GM12875 (cell line): ENCODE measurements at regions not wholly inside any gene's neighbourhood (a gene's known extent, or its start where the extent isn't known, plus 50 kb on each side); places are given as distances from the start of the nearest gene placed in this dataset.
"Not testable (repeated sequence)": the region's sequence is repeated elsewhere in the genome, so short reads cannot be mapped to it uniquely, and the experiment has no call there.

Experiments used
- H3K4me3 ChIP-seq: one replicate; pipeline ENCODE4 v1.5.1; 2011; ENCODE audit warnings: low read depth, low read length, control low read depth
- TF ChIP-seq, protein P1 (sequence below): IDR thresholded peaks from 2 replicates; pipeline ENCODE4 v1.5.1; 2011; ENCODE audit warnings: low read depth, mild to moderate bottlenecking, control low read depth, inconsistent platforms, low read length, moderate library complexity, borderline replicate concordance; ENCODE audit not compliant: insufficient read depth

DNA sequence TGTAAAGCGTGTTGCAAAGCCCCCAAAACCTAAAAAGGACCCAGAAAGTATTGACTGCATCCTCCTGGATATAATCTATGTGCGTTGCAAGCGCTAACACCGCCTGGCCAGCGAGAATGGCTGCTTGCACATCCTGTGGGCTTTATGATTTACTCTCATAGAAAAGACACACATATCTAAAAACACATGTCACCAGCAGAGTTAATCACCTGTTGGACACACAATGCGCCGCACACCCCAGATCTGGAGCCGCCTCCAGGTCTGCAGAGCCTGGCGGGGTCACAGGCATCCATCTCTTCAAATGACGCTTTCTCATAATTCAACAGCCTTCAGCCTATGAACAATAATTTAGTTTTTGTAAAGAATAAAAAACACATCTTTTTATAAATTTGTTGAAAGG, 186.5 kb downstream of the RTP5 start:
- H3K4me3 ChIP-seq, result no peak overlapping the region
- TF ChIP-seq, protein P1, sequence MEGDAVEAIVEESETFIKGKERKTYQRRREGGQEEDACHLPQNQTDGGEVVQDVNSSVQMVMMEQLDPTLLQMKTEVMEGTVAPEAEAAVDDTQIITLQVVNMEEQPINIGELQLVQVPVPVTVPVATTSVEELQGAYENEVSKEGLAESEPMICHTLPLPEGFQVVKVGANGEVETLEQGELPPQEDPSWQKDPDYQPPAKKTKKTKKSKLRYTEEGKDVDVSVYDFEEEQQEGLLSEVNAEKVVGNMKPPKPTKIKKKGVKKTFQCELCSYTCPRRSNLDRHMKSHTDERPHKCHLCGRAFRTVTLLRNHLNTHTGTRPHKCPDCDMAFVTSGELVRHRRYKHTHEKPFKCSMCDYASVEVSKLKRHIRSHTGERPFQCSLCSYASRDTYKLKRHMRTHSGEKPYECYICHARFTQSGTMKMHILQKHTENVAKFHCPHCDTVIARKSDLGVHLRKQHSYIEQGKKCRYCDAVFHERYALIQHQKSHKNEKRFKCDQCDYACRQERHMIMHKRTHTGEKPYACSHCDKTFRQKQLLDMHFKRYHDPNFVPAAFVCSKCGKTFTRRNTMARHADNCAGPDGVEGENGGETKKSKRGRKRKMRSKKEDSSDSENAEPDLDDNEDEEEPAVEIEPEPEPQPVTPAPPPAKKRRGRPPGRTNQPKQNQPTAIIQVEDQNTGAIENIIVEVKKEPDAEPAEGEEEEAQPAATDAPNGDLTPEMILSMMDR, result no peak

DNA sequence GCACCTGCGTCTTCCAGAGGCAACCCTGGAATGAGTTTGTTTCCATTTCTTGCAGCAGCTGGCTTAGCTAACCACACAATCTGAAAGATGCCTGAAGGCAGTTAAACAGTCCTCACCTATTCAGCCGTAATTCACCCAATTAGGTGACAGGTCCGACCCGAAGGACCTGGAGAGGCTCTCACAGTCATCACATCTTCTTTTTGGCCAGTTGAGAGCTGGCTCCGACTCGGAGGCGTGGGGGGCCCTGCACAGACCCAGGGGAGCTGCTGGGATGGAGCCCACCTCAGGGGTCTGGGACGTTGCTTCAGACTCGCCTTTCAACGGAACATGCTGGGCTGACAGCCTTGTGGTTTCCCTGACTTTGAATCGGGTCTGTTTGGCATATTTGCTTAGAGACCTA, 187.3 kb downstream of the RTP5 start:
- TF ChIP-seq, protein P1, result no peak

DNA sequence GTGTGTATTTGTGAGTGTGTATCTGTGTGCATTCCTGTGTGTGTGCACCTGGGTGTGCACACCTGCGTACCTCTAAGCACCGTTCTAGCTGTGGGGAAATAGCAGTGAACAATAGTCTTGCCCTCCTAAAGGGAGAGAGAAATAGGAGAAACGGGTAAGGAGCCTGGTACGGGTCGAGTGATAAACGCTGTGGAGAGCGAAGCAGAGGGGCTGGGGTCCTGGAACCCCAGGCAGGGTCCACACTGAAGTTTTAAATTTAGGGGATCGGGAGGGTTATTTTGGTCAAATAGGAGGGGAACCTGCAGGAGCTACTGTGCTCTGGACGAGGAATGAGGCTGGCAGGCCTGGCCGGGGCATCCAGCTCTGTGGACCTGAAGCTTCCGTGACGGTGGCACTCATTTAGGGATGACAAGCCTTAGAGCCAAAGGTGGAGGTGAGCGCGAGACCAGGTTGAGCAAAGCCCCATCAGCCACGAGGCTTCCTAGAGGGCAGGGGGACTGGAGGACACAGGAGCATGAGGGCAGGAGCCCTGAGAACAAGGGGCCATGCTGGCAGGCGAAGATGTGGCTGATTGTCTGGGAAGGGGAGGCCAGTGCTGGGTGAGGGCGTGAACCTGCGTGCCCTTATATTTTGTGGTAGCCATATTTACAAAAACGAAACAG, 188.0 kb downstream of the RTP5 start:
- H3K4me3 ChIP-seq, result no peak overlapping the region
- TF ChIP-seq, protein P1, result no peak

More for the DNA sequence above, 187.3 kb downstream of the RTP5 start:
- H3K4me3 ChIP-seq, result no peak overlapping the region

DNA sequence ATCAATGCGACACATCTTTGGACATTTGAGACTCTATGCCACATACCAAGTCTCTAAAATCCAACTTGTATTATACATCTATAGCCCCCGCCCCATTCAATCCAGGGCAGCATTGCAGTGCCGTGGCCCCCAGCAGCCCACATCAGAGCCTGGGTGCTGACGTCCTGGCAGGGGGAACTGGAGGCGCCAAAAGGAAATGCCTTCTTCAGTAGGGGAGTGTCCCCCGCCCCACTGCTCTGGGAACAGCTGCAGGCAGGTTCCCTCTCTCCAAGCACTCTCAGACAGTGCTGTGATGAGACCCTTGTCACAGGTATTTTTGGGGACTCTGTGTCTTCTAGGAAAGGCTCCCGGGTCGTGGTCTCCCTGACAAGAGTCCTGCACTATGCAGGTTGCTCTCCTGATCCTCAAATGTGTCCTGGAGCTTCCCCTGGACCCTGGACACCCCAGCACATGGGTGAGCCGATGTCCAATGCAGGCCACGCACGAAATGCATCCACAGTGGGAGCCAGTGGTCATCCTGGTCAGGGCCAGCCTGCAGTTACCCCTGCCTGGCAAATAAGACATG, 188.7 kb downstream of the RTP5 start:
- TF ChIP-seq, protein P1, result no peak
- H3K4me3 ChIP-seq, result no peak overlapping the region

DNA sequence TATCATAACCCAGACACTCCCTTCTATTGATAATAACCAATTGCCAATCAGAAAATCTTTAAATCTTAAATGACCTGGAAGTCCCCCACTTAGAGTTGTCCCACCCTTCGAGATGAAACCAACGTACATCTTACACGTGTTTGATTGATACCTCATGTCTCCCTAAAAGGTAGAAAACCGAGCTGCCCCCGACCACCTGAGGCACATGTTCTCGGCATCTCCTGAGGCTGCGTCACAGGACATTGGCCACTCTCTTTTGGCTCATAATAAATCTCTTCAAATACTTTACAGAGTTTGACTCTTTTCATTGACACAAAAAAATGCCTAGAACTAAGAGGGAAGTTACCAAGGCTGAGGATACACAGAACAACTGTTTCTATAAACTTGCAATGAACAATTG, 190.0 kb downstream of the RTP5 start:
- H3K4me3 ChIP-seq, result no peak overlapping the region
- TF ChIP-seq, protein P1, result no peak

DNA sequence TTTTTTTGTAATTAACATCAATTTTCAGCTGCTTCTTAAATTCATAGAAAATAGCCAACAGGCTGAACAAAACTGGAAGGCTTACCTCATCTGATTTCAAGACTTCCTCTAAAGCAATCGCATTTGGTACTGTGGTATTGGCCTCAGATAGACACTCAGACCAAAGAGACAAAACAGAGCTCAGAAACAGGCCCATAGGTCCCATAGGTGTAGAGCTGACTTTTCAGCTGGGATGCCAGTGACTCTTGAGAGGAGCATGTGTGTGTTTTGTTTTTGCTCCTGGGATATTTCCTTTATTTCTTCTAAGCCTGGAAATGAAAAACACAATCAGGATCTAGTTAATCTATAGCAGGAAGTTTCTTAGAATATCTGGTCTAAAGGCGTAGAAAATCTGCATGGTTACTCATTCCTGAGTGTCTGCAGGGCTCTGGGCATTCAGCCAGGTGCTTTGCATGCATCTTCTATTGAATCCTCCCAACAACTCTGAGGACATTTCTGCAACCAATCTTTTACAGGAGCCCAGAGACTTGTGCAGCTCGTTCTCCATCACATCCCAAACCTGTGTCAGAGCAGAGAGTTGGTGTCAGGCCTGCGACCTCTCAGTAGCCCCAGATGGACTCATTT, 190.8 kb downstream of the RTP5 start:
- TF ChIP-seq, protein P1, result no peak
- H3K4me3 ChIP-seq, result no peak overlapping the region

DNA sequence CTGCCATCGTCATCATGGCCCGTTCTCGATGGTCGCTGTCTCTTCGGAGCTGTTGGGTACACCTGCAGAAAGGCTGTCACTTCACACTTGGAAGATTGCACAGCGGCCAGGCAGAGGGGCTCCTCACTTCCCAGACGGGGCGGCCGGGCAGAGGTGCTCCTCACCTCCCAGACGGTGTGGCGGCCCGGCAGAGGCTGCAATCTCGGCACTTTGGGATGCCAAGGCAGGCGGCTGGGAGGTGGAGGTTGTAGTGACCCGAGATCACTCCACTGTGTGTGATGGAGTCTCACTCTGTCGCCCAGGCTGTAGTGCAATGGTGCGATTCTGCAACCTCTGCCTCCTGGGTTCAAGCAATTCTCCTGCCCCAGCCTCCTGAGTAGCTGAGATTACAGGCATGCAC, 192.4 kb downstream of the RTP5 start:
- H3K4me3 ChIP-seq, result not testable (repeated sequence)
